ENCODE measurements at regions not wholly inside any gene's neighbourhood (a gene's known extent, or its start where the extent isn't known, plus 50 kb on each side); places are given as distances from the start of the nearest gene placed in this dataset.

- no peaks in the 10 kb centered on the region for H3K36me3 ChIP-seq (ENCODE audit: control insufficient read depth, insufficient read depth, low read length)
- no peak overlapping the region for H3K27ac ChIP-seq
- H3K27me3 ChIP-seq (ENCODE audit: control insufficient read depth, insufficient read depth, low read length) = no peaks in the 10 kb centered on the region
- no peak overlapping the region for H3K4me2 ChIP-seq (ENCODE audit: low read length)
- H3K4me3 ChIP-seq (ENCODE audit: low read depth, low read length) = no peak overlapping the region
- H3K79me2 ChIP-seq = no peaks in the 10 kb centered on the region
- H2AFZ ChIP-seq = no peak overlapping the region
- TF ChIP-seq, protein P1, sequence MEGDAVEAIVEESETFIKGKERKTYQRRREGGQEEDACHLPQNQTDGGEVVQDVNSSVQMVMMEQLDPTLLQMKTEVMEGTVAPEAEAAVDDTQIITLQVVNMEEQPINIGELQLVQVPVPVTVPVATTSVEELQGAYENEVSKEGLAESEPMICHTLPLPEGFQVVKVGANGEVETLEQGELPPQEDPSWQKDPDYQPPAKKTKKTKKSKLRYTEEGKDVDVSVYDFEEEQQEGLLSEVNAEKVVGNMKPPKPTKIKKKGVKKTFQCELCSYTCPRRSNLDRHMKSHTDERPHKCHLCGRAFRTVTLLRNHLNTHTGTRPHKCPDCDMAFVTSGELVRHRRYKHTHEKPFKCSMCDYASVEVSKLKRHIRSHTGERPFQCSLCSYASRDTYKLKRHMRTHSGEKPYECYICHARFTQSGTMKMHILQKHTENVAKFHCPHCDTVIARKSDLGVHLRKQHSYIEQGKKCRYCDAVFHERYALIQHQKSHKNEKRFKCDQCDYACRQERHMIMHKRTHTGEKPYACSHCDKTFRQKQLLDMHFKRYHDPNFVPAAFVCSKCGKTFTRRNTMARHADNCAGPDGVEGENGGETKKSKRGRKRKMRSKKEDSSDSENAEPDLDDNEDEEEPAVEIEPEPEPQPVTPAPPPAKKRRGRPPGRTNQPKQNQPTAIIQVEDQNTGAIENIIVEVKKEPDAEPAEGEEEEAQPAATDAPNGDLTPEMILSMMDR (IDR thresholded peaks at IDR 0.05) = no peak
- no peaks in the 10 kb centered on the region for H3K4me1 ChIP-seq
- H3K9me3 ChIP-seq (ENCODE audit: control insufficient read depth, low read length) = no peaks in the 10 kb centered on the region
- H3K9ac ChIP-seq = no peak overlapping the region
Measured at GRCh38 chr1:112800289-112800688, 85.2 kb upstream of the PPM1J start.

- Histone ChIP-seq H3K27me3 (ENCODE audit: control insufficient read depth, insufficient read depth, low read length) (no peaks in the 10 kb centered on the region), H3K36me3 (ENCODE audit: control insufficient read depth, insufficient read depth, low read length) (no peaks in the 10 kb centered on the region)
Measured at GRCh38 chr1:112798292-112798691, 83.2 kb upstream of the PPM1J start.

DNA sequence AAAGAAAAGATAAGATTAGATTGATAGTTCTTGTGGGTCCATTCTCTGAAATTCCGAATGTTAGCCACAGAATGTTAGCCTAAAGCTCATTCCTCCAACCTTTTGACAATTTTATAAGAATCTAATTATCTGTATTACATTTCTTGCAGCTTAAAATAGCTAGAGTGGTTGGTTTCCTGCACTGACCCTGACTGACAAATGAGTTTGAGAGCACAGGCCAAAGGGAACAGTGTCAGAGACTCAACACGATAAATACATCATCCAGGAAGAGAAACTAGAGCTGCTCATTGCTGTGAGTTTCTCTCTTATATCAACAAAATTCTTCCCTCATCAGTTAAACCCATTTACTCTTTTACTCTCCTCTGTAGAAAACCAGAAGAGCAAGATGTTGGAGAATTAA lies 82.1 kb upstream of the PPM1J start:
- peaks cover 5% of the 10 kb centered on the region for H3K4me1 ChIP-seq
- no peak overlapping the region for H2AFZ ChIP-seq
- TF ChIP-seq, protein P1 (IDR thresholded peaks at IDR 0.05) = no peak
- no peaks in the 10 kb centered on the region for H3K36me3 ChIP-seq (ENCODE audit: control insufficient read depth, insufficient read depth, low read length)
- no peaks in the 10 kb centered on the region for H3K9me3 ChIP-seq (ENCODE audit: control insufficient read depth, low read length)
- no peak overlapping the region for H3K27ac ChIP-seq
- no peak overlapping the region for H3K4me3 ChIP-seq (ENCODE audit: low read depth, low read length)
- H3K79me2 ChIP-seq = no peaks in the 10 kb centered on the region
- no peak overlapping the region for H3K4me2 ChIP-seq (ENCODE audit: low read length)
- no peaks in the 10 kb centered on the region for H3K27me3 ChIP-seq (ENCODE audit: control insufficient read depth, insufficient read depth, low read length)
- H3K9ac ChIP-seq = no peak overlapping the region

More at GRCh38 chr1:112798292-112798691, 83.2 kb upstream of the PPM1J start:
- no peak overlapping the region for H3K4me2 ChIP-seq (ENCODE audit: low read length)
- no peaks in the 10 kb centered on the region for H3K79me2 ChIP-seq
- no peak overlapping the region for H3K27ac ChIP-seq
- TF ChIP-seq, protein P1 (IDR thresholded peaks at IDR 0.05) = no peak
- no peak overlapping the region for H2AFZ ChIP-seq
- H3K4me3 ChIP-seq (ENCODE audit: low read depth, low read length) = no peak overlapping the region
- H3K9me3 ChIP-seq (ENCODE audit: control insufficient read depth, low read length) = no peaks in the 10 kb centered on the region
- H3K9ac ChIP-seq = no peak overlapping the region
- H3K4me1 ChIP-seq = peaks cover 5% of the 10 kb centered on the region

DNA sequence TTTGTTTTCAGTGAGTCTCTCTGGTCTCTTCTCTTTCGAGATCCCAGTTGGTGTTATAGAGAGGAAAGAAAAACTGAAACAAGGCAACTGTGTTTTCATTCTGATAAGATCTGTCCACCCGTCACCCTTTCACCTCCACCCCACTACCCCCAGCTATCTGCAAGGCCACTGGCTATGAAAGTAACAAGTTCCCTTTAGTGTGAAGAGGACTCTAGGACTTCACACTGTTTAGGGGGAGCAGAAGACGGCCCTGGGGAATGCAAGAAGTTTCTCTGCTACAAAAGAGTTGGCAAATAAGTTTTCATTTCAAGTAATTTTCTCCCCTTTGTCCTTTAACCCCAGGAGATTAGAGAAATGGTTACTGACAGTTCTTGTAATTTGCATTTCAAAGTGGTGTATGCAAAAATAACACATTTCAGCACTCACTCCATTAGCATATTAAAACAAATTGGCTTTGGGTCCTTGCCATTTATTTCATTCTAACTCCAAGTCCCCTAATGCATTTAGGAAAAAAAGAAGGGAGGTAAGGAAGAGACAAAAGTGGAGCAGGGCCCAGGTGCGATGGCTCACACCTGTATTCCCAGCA lies 79.6 kb upstream of the PPM1J start:
- H3K9me3 ChIP-seq (ENCODE audit: control insufficient read depth, low read length) = no peaks in the 10 kb centered on the region
- TF ChIP-seq, protein P1 (IDR thresholded peaks at IDR 0.05) = no peak
- H2AFZ ChIP-seq = peak overlapping the region; percentile 60

More for the DNA sequence above, 79.6 kb upstream of the PPM1J start:
- no peaks in the 10 kb centered on the region for H3K27me3 ChIP-seq (ENCODE audit: control insufficient read depth, insufficient read depth, low read length)
- H3K4me2 ChIP-seq (ENCODE audit: low read length) = no peak overlapping the region
- no peaks in the 10 kb centered on the region for H3K79me2 ChIP-seq
- no peak overlapping the region for H3K4me3 ChIP-seq (ENCODE audit: low read depth, low read length)
- H3K4me1 ChIP-seq = peaks cover 5% of the 10 kb centered on the region
- no peak overlapping the region for H3K9ac ChIP-seq
- no peak overlapping the region for H3K27ac ChIP-seq
- no peaks in the 10 kb centered on the region for H3K36me3 ChIP-seq (ENCODE audit: control insufficient read depth, insufficient read depth, low read length)

Data from parathyroid adenoma (tissue), 2 donors.